HG03432 (cell line): ENCODE measurements at regions not wholly inside any gene's neighbourhood (a gene's known extent, or its start where the extent isn't known, plus 50 kb on each side); places are given as distances from the start of the nearest gene placed in this dataset.

Experiments used
- ATAC-seq: cut with Tn5 transposase; IDR thresholded peaks from one replicate; pipeline ENCODE4 v1.9.1; 2021; ENCODE audit warnings: mild to moderate bottlenecking, moderate library complexity; ENCODE audit not compliant: unreplicated experiment

GRCh38 chr3:24905266-24905665 is 410.6 kb upstream of the THRB start:
- ATAC-seq = no peak

- no peak for ATAC-seq
Observed at GRCh38 chr3:24907106-24907505, 412.5 kb upstream of the THRB start.

GRCh38 chr3:24911076-24911475 is 416.4 kb upstream of the THRB start:
- ATAC-seq = no peak

- no peak for ATAC-seq
Observed at GRCh38 chr3:24915639-24916038, 421.0 kb upstream of the THRB start.

GRCh38 chr3:24917908-24918307 is 423.3 kb upstream of the THRB start:
- ATAC-seq = no peak

- no peak for ATAC-seq
Observed at GRCh38 chr3:24923570-24923969, 428.9 kb upstream of the THRB start.

- no peak for ATAC-seq
Observed at GRCh38 chr3:24929521-24929920, 434.9 kb upstream of the THRB start.

GRCh38 chr3:24933401-24933800 is 438.8 kb upstream of the THRB start:
- ATAC-seq = no peak

- ATAC-seq = no peak
Observed at GRCh38 chr3:24936574-24936973, 441.9 kb upstream of the THRB start.

GRCh38 chr3:24937228-24937627 is 442.6 kb upstream of the THRB start:
- no peak for ATAC-seq

- no peak for ATAC-seq
Observed at GRCh38 chr3:24937780-24938179, 443.1 kb upstream of the THRB start.

GRCh38 chr3:24943961-24944360 is 449.3 kb upstream of the THRB start:
- no peak for ATAC-seq

- no peak for ATAC-seq
Observed at GRCh38 chr3:24944805-24945520, 450.3 kb upstream of the THRB start.

GRCh38 chr3:24945563-24945962 is 450.9 kb upstream of the THRB start:
- no peak for ATAC-seq

GRCh38 chr3:24947103-24947502 is 452.5 kb upstream of the THRB start:
- ATAC-seq = no peak

- ATAC-seq = no peak
Observed at GRCh38 chr3:24951180-24951579, 456.5 kb upstream of the THRB start.

GRCh38 chr3:24952388-24952787 is 457.7 kb upstream of the THRB start:
- no peak for ATAC-seq

- ATAC-seq = no peak
Observed at GRCh38 chr3:24953060-24953771, 458.6 kb upstream of the THRB start.

GRCh38 chr3:24956613-24957012 is 462.0 kb upstream of the THRB start:
- ATAC-seq = no peak

GRCh38 chr3:24958271-24958670 is 463.6 kb upstream of the THRB start:
- no peak for ATAC-seq

- no peak for ATAC-seq
Observed at GRCh38 chr3:24958910-24959447, 464.3 kb upstream of the THRB start.
